T-helper 1 cell treated with Interleukin-12 subunit alpha and Interleukin-12 subunit beta and Interleukin-4 antibody, amounts not matched to agents 30 μg/mL and 1 μg/mL, for 36 hours (primary cell): ENCODE measurements at regions not wholly inside any gene's neighbourhood (a gene's known extent, or its start where the extent isn't known, plus 50 kb on each side); places are given as distances from the start of the nearest gene placed in this dataset.

Source experiments
- H3K27ac Mint-ChIP-seq: one replicate; pipeline ENCODE4 v1.8.0; 2021; ENCODE audit warnings: mild to moderate bottlenecking, mixed read lengths
- H3K27me3 Mint-ChIP-seq: one replicate; pipeline ENCODE4 v1.8.0; 2021; ENCODE audit warnings: low read depth, mixed read lengths
- H3K36me3 Mint-ChIP-seq: one replicate; pipeline ENCODE4 v1.8.0; 2021; ENCODE audit warnings: low read depth, mixed read lengths
- H3K4me1 Mint-ChIP-seq: one replicate; pipeline ENCODE4 v1.8.0; 2021; ENCODE audit warnings: low read depth, mixed read lengths
- H3K4me3 Mint-ChIP-seq: one replicate; pipeline ENCODE4 v1.8.0; 2021; ENCODE audit warnings: mild to moderate bottlenecking, moderate library complexity, mixed read lengths
- H3K9me3 Mint-ChIP-seq: one replicate; pipeline ENCODE4 v1.8.0; 2021; ENCODE audit warnings: mixed read lengths

- H3K27ac Mint-ChIP-seq: no peak overlapping the region
- no peaks in the 10 kb centered on the region for H3K9me3 Mint-ChIP-seq
- H3K4me3 Mint-ChIP-seq: no peak overlapping the region
- no peaks in the 10 kb centered on the region for H3K36me3 Mint-ChIP-seq
- H3K27me3 Mint-ChIP-seq: no peaks in the 10 kb centered on the region
- H3K4me1 Mint-ChIP-seq: no peaks in the 10 kb centered on the region
Observed at GRCh38 chr3:174758943-174759342, 100.2 kb upstream of the NAALADL2 start.

GRCh38 chr3:174767406-174767805 is 91.7 kb upstream of the NAALADL2 start:
- no peaks in the 10 kb centered on the region for H3K36me3 Mint-ChIP-seq
- no peaks in the 10 kb centered on the region for H3K27me3 Mint-ChIP-seq
- no peak overlapping the region for H3K27ac Mint-ChIP-seq
- H3K9me3 Mint-ChIP-seq: no peaks in the 10 kb centered on the region
- no peaks in the 10 kb centered on the region for H3K4me1 Mint-ChIP-seq
- no peak overlapping the region for H3K4me3 Mint-ChIP-seq

GRCh38 chr3:174767853-174768382 is 91.2 kb upstream of the NAALADL2 start:
- Mint-ChIP-seq H3K27ac (no peak overlapping the region), H3K36me3 (no peaks in the 10 kb centered on the region)

GRCh38 chr3:174769171-174769570 is 90.0 kb upstream of the NAALADL2 start:
- Mint-ChIP-seq H3K4me3 (no peak overlapping the region), H3K27ac (no peak overlapping the region), H3K27me3 (no peaks in the 10 kb centered on the region), H3K9me3 (no peaks in the 10 kb centered on the region), H3K4me1 (no peaks in the 10 kb centered on the region), H3K36me3 (no peaks in the 10 kb centered on the region)

More at GRCh38 chr3:174767853-174768382, 91.2 kb upstream of the NAALADL2 start:
- H3K27me3 Mint-ChIP-seq: no peaks in the 10 kb centered on the region
- no peaks in the 10 kb centered on the region for H3K4me1 Mint-ChIP-seq
- H3K4me3 Mint-ChIP-seq: no peak overlapping the region
- no peaks in the 10 kb centered on the region for H3K9me3 Mint-ChIP-seq

- Mint-ChIP-seq H3K4me1 (no peaks in the 10 kb centered on the region), H3K36me3 (no peaks in the 10 kb centered on the region), H3K4me3 (no peak overlapping the region), H3K27ac (no peak overlapping the region), H3K9me3 (no peaks in the 10 kb centered on the region), H3K27me3 (no peaks in the 10 kb centered on the region)
Observed at GRCh38 chr3:174775603-174776002, 83.5 kb upstream of the NAALADL2 start.

- Mint-ChIP-seq H3K4me3 (no peak overlapping the region), H3K27ac (no peak overlapping the region), H3K36me3 (no peaks in the 10 kb centered on the region), H3K27me3 (no peaks in the 10 kb centered on the region), H3K9me3 (no peaks in the 10 kb centered on the region), H3K4me1 (no peaks in the 10 kb centered on the region)
Observed at GRCh38 chr3:174776123-174776522, 83.0 kb upstream of the NAALADL2 start.

GRCh38 chr3:174776636-174777035 is 82.5 kb upstream of the NAALADL2 start:
- H3K36me3 Mint-ChIP-seq: no peaks in the 10 kb centered on the region
- H3K9me3 Mint-ChIP-seq: peaks cover 3% of the 10 kb centered on the region
- H3K4me3 Mint-ChIP-seq: no peak overlapping the region
- no peak overlapping the region for H3K27ac Mint-ChIP-seq
- no peaks in the 10 kb centered on the region for H3K27me3 Mint-ChIP-seq
- H3K4me1 Mint-ChIP-seq: no peaks in the 10 kb centered on the region

- Mint-ChIP-seq H3K9me3 (peaks cover 4% of the 10 kb centered on the region), H3K36me3 (no peaks in the 10 kb centered on the region), H3K27me3 (no peaks in the 10 kb centered on the region), H3K4me1 (no peaks in the 10 kb centered on the region), H3K27ac (no peak overlapping the region), H3K4me3 (no peak overlapping the region)
Observed at GRCh38 chr3:174777813-174778212, 81.3 kb upstream of the NAALADL2 start.

- H3K4me1 Mint-ChIP-seq: no peaks in the 10 kb centered on the region
- H3K4me3 Mint-ChIP-seq: no peak overlapping the region
- H3K36me3 Mint-ChIP-seq: no peaks in the 10 kb centered on the region
- H3K9me3 Mint-ChIP-seq: peaks cover 4% of the 10 kb centered on the region
- H3K27ac Mint-ChIP-seq: no peak overlapping the region
- no peaks in the 10 kb centered on the region for H3K27me3 Mint-ChIP-seq
Observed at GRCh38 chr3:174783502-174783901, 75.6 kb upstream of the NAALADL2 start.

GRCh38 chr3:174784206-174784934 is 74.8 kb upstream of the NAALADL2 start:
- Mint-ChIP-seq H3K4me3 (no peak overlapping the region), H3K9me3 (peaks cover 4% of the 10 kb centered on the region), H3K36me3 (no peaks in the 10 kb centered on the region), H3K27ac (no peak overlapping the region), H3K27me3 (no peaks in the 10 kb centered on the region), H3K4me1 (no peaks in the 10 kb centered on the region)

GRCh38 chr3:174786825-174787224 is 72.3 kb upstream of the NAALADL2 start:
- no peak overlapping the region for H3K4me3 Mint-ChIP-seq
- H3K27me3 Mint-ChIP-seq: no peaks in the 10 kb centered on the region
- no peaks in the 10 kb centered on the region for H3K4me1 Mint-ChIP-seq
- H3K9me3 Mint-ChIP-seq: no peaks in the 10 kb centered on the region
- no peaks in the 10 kb centered on the region for H3K36me3 Mint-ChIP-seq
- no peak overlapping the region for H3K27ac Mint-ChIP-seq

GRCh38 chr3:174791161-174791560 is 68.0 kb upstream of the NAALADL2 start:
- Mint-ChIP-seq H3K36me3 (no peaks in the 10 kb centered on the region), H3K9me3 (no peaks in the 10 kb centered on the region), H3K27me3 (no peaks in the 10 kb centered on the region), H3K27ac (no peak overlapping the region), H3K4me3 (no peak overlapping the region), H3K4me1 (no peaks in the 10 kb centered on the region)

- Mint-ChIP-seq H3K27me3 (no peaks in the 10 kb centered on the region), H3K9me3 (peaks cover 4% of the 10 kb centered on the region), H3K36me3 (no peaks in the 10 kb centered on the region), H3K4me1 (no peaks in the 10 kb centered on the region), H3K4me3 (no peak overlapping the region), H3K27ac (no peak overlapping the region)
Observed at GRCh38 chr3:174792864-174793263, 66.3 kb upstream of the NAALADL2 start.
